Neural progenitor cell (in vitro differentiated cells): ENCODE measurements at regions not wholly inside any gene's neighbourhood (a gene's known extent, or its start where the extent isn't known, plus 50 kb on each side); places are given as distances from the start of the nearest gene placed in this dataset.

Experiments used
- DNase-seq: peaks from one replicate; pipeline ENCODE4 v3.0.0-alpha.2; 2016; ENCODE audit warnings: low spot score
- H2AFZ ChIP-seq: fragments of 200-600 bp; sonication (generic); replicated peaks from 2 replicates; pipeline ENCODE4 v1.6.1; 2016; ENCODE audit warnings: antibody characterized with exemption
- H3F3A ChIP-seq: fragments of 200-600 bp; sonication (generic); 2 replicates; pipeline ENCODE4 v1.6.1; 2016; ENCODE audit warnings: antibody characterized with exemption, low read depth
- H3K27ac ChIP-seq: fragments of 200-600 bp; sonication (generic); 2 replicates; pipeline ENCODE4 v1.5.1; 2016; ENCODE audit warnings: mild to moderate bottlenecking
- H3K27me3 ChIP-seq: fragments of 200-600 bp; sonication (generic); 2 replicates; pipeline ENCODE4 v1.6.1; 2016; ENCODE audit warnings: mild to moderate bottlenecking, moderate library complexity
- H3K36me3 ChIP-seq: fragments of 200-600 bp; sonication (generic); 2 replicates; pipeline ENCODE4 v1.5.1; 2016
- H3K4me1 ChIP-seq: fragments of 200-600 bp; sonication (generic); 2 replicates; pipeline ENCODE4 v1.6.1; 2016; ENCODE audit warnings: mixed run types
- H3K4me2 ChIP-seq: fragments of 200-600 bp; sonication (generic); 2 replicates; pipeline ENCODE4 v1.6.1; 2016
- H3K4me3 ChIP-seq: fragments of 200-600 bp; sonication (generic); 2 replicates; pipeline ENCODE4 v1.5.1; 2016
- H3K79me2 ChIP-seq: fragments of 200-600 bp; sonication (generic); 2 replicates; pipeline ENCODE4 v1.6.1; 2016; ENCODE audit warnings: low read depth
- H3K9ac ChIP-seq: fragments of 200-600 bp; sonication (generic); 2 replicates; pipeline ENCODE4 v1.6.1; 2016
- H3K9me3 ChIP-seq: fragments of 200-600 bp; sonication (generic); 2 replicates; pipeline ENCODE4 v1.5.1; 2016; ENCODE audit warnings: low read depth
- H4K20me1 ChIP-seq: fragments of 200-600 bp; sonication (generic); 2 replicates; pipeline ENCODE4 v1.6.1; 2016; ENCODE audit warnings: low read depth
- H3K27ac Mint-ChIP-seq: 3 replicates; pipeline ENCODE4 v1.8.0; 2021; ENCODE audit warnings: mixed read lengths
- H3K27me3 Mint-ChIP-seq: 2 replicates; pipeline ENCODE4 v1.8.0; 2022; ENCODE audit warnings: low read depth, mild to moderate bottlenecking, inconsistent platforms, moderate library complexity, mixed read lengths; ENCODE audit not compliant: insufficient read depth
- H3K36me3 Mint-ChIP-seq: 3 replicates; pipeline ENCODE4 v1.8.0; 2021; ENCODE audit warnings: mixed read lengths
- H3K4me1 Mint-ChIP-seq: 3 replicates; pipeline ENCODE4 v1.8.0; 2021; ENCODE audit warnings: mixed read lengths
- H3K4me3 Mint-ChIP-seq: 3 replicates; pipeline ENCODE4 v1.8.0; 2021; ENCODE audit warnings: mild to moderate bottlenecking, moderate library complexity, mixed read lengths
- H3K9me3 Mint-ChIP-seq: 3 replicates; pipeline ENCODE4 v1.8.0; 2020; ENCODE audit warnings: mixed read lengths
- CTCF ChIP-seq: fragments of 200-600 bp; sonication (generic); IDR thresholded peaks from 2 replicates; pipeline ENCODE4 v1.5.1; 2017; ENCODE audit warnings: antibody characterized with exemption, mild to moderate bottlenecking
- EZH2 ChIP-seq: fragments of 200-600 bp; sonication (generic); IDR thresholded peaks from 2 replicates; pipeline ENCODE4 v1.6.1; 2017; ENCODE audit warnings: antibody characterized with exemption, mild to moderate bottlenecking, moderate library complexity
- EZH2phosphoT487 ChIP-seq: fragments of 200-600 bp; sonication (generic); IDR thresholded peaks from 2 replicates; pipeline ENCODE4 v1.6.1; 2017; ENCODE audit warnings: antibody characterized with exemption

- Histone ChIP-seq H4K20me1 (no peaks in the 10 kb centered on the region), H3K9ac (no peak overlapping the region), H2AFZ (no peak overlapping the region), H3K9me3 (no peaks in the 10 kb centered on the region), H3K27me3 (no peaks in the 10 kb centered on the region), H3K4me2 (no peak overlapping the region), H3F3A (peaks cover 5% of the 10 kb centered on the region), H3K27ac (no peak overlapping the region), H3K4me1 (peaks cover 17% of the 10 kb centered on the region), H3K4me3 (no peak overlapping the region), H3K36me3 (no peaks in the 10 kb centered on the region), H3K79me2 (no peaks in the 10 kb centered on the region)
- no peak for DNase-seq
- Mint-ChIP-seq H3K9me3 (no peaks in the 10 kb centered on the region), H3K27me3 (peaks cover 6% of the 10 kb centered on the region), H3K4me1 (peaks cover 7% of the 10 kb centered on the region), H3K4me3 (no peak overlapping the region), H3K27ac (no peak overlapping the region), H3K36me3 (no peaks in the 10 kb centered on the region)
- TF ChIP-seq CTCF (no peak), EZH2 (no peak), EZH2phosphoT487 (no peak)
These were observed 53.8 kb upstream of the LNX1 start for GRCh38 chr4:53645108-53645507.

GRCh38 chr4:53644607-53645006 lies 53.3 kb upstream of the LNX1 start:
- Histone ChIP-seq H3K27ac (no peak overlapping the region), H3K4me3 (no peak overlapping the region), H3F3A (peaks cover 5% of the 10 kb centered on the region), H3K9me3 (no peaks in the 10 kb centered on the region), H4K20me1 (no peaks in the 10 kb centered on the region), H3K4me1 (peaks cover 17% of the 10 kb centered on the region), H3K27me3 (no peaks in the 10 kb centered on the region), H3K9ac (no peak overlapping the region), H3K79me2 (no peaks in the 10 kb centered on the region), H3K36me3 (no peaks in the 10 kb centered on the region), H2AFZ (no peak overlapping the region), H3K4me2 (no peak overlapping the region)
- H3K9me3 Mint-ChIP-seq = no peaks in the 10 kb centered on the region
- peaks cover 6% of the 10 kb centered on the region for H3K27me3 Mint-ChIP-seq
- no peak overlapping the region for H3K27ac Mint-ChIP-seq
- no peak for DNase-seq
- peaks cover 7% of the 10 kb centered on the region for H3K4me1 Mint-ChIP-seq
- no peak for TF ChIP-seq EZH2phosphoT487
- TF ChIP-seq CTCF = no peak
- no peak for TF ChIP-seq EZH2
- H3K36me3 Mint-ChIP-seq = no peaks in the 10 kb centered on the region
- no peak overlapping the region for H3K4me3 Mint-ChIP-seq
